Sciatic nerve (tissue), 2 donors: ENCODE measurements at regions not wholly inside any gene's neighbourhood (a gene's known extent, or its start where the extent isn't known, plus 50 kb on each side); places are given as distances from the start of the nearest gene placed in this dataset.

Experiments
- ATAC-seq: fragments of 200-7000 bp; cut with Tn5 transposase; one replicate; pipeline ENCODE4 v1.9.1; 2020; ENCODE audit warnings: mild to moderate bottlenecking, moderate library complexity
- DNase-seq: peaks from one replicate; pipeline ENCODE4 v3.0.0-alpha.2; 2020; ENCODE audit warnings: low spot score
- intact Hi-C: fragments of 100-400 bp; cut with DNase I; formaldehyde crosslinking; loops from one replicate; pipeline ENCODE4 v1.14.2; 2022
- donor health status: DM: no; HTN: no; CAD: no.
- donor health status: DM: no; HTN: no; CAD: no.

DNA sequence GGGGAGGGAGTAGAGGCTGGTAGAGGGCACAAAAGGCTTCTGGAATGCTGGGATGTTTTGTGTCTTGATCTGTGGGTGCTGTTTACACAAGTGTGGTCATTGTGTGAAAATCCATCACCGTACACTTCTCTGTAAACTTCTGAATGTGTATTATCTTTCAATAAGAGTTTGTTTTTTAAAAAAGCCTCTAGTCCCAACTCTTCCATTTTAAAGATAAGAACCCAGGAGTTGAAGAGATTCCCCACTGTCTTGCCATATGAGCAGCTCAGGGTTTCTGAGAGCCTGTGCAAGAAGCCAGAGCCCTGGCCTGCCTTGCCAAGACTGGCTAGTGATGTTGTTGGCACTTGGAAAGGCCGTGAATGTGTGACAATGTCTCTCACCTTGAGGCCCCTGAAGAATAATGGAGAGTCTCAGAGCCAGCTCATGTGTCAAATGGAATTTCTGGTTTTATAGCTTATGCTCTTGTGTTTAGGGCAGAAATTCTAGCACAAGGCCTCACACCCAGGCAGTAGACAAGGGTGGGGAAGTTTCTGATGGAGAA is 57.5 kb upstream of the NPAS1 start:
- no peak for DNase-seq
- ATAC-seq = peak; percentile 14
- intact Hi-C loops = no loop called here

DNA sequence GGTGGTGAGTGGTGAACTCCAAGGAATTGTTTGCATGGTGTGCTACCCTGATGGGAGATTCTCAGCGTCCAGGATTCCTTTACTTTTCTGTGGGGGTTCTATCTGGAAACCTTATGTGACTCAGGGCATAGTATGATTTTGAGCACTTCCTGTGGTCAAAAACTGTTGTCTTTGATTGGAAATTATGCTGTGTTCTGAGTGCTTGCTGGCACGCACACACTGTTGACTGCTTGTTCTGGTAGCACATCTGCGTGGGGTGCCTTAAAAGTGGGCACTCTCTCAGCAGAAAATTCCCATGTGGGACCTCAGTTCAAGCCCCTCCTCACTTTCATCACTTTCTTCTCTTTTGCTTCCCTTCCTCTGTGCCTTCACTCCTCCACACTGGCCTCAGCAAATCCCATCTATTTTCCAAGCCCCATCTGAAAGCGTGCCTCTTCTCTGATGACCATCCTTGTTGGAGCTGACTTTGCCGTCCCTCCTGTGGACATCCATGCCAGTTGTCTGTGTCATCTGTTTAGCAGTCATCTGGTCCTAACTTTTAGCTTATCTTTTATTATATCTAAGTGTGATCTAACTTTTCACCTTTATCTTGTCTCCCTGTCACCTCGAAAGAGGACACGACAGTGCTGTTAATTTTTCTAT is 56.4 kb upstream of the NPAS1 start:
- DNase-seq (no peak), ATAC-seq (peak; percentile 41)
- intact Hi-C loops = no loop called here

GRCh38 chr19:46967578-46968032 is 52.0 kb upstream of the NPAS1 start:
- DNase-seq = no peak
- intact Hi-C loops = no loop called here
- ATAC-seq = peak; percentile 82
